HG03039 (cell line): ENCODE measurements at regions not wholly inside any gene's neighbourhood (a gene's known extent, or its start where the extent isn't known, plus 50 kb on each side); places are given as distances from the start of the nearest gene placed in this dataset.

ENCODE experiments used
- ATAC-seq: cut with Tn5 transposase; IDR thresholded peaks from one replicate; pipeline ENCODE4 v1.9.1; 2021; ENCODE audit warnings: mild to moderate bottlenecking, moderate library complexity; ENCODE audit not compliant: unreplicated experiment

DNA sequence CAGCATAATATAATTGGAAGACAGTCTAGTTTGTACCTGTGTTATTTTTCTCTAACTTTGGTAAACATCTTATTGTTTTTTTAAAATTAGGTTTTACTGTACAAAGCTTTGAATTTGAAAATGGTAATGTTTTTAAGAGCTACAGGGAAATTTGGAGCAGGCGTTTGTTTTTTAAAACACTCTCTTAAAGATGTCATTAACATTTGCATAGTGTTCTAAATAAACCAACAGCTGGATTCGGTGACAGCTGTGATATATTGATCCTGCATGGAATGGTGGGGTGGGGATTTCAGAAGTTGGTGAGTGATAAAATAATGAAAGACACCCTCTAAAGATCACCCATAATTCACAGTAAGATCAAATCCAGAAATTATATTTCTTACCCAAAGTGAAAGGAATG is 97.9 kb upstream of the PRL start:
- ATAC-seq = no peak

DNA sequence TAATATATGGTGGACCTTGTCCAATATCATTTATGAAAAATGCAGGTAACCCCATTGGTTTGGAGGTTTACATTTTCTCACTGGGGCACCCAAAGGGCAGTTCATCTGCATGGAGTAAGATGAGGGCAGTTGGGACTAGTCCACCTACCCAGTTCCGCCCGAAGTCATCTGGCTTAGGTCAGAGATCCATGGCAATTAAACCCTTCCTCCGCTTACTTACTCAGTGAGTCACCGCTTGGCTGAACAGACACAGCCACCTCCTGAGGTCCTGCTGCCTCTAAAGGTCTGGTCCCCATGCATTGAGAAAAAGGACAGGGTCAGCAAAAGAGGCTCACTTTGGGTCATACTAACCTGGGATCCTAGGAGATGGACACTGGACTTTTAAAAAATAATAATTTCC is 102.9 kb upstream of the PRL start:
- no peak for ATAC-seq

DNA sequence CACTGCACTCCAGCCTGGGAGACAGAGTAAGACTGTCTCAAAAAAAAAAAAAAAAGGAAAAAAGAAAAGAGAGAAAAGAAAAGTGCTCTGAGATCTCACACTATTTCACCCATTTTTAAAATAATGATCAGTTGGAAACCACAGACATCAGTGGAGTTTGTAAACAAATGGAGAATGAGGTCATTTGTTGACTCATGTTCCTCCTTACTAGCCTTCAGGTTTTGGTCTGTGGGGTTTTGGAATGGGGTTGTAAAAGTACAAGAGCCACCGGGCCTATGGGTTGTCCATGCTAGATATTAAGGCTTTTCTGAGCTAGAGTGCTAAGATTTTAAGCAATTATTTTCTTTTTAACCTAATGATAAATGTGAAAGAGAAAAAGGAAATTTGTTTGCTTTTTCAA is 104.4 kb upstream of the PRL start:
- no peak for ATAC-seq

DNA sequence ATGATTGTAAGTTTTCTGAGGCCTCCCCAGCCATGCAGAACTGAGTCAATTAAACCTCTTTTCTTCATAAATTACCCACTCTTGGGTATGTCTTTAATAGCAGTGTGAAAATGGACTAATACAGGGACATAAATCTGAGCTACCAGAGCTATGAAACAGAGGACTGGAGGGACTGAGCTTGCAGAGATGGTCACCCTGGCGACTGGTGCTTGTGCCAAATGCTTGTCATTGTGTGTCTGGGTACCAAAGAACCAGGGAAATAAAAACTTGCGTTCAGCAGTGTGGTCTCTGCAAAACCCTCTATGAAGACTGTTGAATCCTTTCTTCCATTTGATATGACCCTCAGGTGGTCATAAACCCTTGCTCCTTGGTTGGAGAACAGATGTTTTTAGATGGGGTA is 105.1 kb upstream of the PRL start:
- ATAC-seq = no peak

DNA sequence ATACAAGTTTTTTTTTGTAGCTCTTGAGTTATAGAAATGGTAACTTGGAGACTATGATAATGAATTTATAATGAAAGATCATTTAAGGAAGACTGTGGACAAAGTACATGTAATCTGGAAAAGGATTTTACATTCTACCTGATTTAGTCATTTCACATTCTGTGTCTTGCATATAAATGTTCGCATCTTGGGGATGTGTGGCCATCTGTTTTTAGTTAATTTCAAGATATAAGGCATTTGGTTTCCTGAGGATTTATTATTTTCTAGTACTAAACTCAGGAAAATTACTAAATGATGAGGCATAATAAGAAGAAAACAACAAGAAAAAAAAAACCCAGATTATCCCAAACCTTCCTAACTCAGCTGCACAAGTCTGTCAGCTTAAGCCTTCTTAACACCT is 112.7 kb upstream of the PRL start:
- ATAC-seq = no peak

DNA sequence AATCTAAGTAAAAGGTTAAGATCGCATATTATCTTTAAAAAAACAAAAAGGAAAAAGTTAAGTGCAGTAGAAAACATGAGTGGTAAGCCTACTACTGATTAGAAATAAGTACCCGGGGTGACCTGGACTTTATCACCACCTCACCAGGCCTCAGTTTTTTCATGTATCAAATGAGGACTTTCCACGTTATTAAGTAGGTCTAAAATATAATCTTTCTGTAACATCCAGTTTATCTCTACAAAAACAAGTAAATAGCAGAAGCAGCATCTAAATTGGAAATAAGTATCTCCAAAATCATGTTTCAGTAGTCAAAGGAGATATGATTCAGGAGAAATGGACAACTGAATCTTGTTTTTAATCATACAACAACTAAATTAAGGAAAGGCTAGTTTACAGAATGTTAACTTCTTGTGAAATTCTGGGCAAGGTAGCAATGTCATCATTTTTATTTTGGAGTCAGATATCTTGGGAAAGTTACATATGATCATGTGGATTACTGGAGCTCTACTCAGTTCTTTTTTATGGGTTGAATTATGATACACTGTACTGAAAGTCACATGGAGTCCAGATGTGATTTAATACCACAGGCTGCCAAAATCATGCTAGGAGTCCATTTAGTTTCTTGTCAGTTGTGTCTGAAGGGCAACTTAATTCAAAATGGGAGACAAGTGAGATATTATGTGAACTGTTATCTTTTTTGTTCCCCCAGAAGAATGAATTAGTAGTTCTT is 114.7 kb upstream of the PRL start:
- no peak for ATAC-seq

DNA sequence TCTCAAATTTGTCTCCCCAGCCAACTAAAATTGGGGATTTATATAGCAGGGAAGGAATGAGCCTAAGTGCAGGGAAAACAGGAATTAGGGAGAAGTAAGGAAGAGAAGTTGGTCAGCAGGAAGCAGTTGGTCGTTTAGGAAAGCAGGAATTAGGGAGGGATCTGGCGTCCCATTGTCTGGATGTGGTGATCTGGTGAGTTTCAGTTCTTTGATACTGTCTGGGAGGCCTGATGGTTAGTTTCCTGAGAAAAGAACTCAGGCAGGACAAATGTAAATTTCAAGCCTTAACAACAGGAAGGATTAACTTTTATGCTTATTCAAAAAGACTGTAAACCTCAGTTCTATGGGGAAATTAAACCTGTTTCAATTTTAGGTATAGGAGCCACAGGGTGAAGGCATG is 116.2 kb upstream of the PRL start:
- no peak for ATAC-seq

DNA sequence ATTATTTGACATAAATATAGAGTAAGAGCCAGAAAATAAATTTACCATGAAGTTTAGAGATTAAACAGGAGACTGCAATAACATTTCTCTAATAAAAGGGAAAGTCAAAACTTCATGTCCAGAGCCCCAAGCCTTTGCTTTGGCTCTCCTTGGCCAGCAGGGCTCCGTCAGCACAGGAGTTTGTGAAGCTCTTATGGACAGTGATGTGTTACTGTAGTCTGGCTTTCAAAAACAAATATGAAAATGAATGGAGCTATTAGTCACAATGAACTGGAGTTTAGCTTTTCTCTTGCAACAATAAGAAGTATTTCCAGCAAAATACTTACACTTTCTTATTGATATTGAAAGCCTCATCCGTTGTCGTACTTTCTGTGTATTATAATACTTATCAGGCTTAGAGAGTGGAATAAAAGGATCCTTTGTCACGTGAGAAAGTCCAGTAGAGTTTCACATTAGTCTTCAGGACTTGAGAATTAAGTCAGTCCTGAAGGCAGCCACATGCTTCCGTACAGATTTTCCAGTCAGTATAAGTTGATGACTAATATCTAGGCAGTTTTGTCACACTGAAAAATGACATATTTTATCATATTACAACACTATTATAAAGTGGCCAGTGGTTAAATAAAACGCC is 117.0 kb upstream of the PRL start:
- ATAC-seq = no peak

DNA sequence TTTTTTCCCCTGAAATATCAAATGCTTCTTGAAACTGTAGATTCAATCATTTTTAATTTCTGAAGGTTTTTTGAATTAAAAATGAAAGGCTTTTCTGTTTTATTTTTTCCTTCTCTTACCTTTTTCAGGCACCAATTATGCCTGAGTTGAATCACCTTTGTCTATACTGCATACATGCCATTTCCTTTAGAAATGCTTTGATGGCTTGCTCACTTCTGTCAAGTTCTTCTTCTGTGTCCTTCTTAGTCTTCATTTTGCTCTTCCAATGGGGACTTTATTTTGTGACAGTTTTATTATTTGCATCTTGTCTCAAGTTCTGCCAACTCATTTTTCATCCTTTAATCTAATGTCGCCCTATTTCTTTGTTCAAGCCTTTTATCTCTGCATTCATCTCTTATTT is 121.9 kb upstream of the PRL start:
- no peak for ATAC-seq

DNA sequence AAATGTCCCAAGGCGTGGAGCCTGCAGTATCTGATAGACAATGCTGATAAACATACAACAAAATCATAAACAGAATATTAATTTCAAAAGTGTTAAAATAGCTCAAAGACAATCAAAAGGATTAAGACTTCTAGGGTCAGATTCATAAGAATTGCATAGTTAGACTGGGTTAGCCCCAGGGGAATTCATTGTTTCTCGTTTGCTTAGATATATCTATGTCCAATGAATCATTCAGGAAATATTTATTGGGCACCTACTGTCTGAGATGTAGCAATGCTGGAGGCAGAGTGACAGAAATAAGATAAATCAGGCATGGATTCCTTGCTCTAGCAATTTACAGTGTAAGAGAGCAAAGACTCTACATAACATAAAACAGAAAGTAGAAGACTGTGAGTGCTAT is 124.4 kb upstream of the PRL start:
- no peak for ATAC-seq

DNA sequence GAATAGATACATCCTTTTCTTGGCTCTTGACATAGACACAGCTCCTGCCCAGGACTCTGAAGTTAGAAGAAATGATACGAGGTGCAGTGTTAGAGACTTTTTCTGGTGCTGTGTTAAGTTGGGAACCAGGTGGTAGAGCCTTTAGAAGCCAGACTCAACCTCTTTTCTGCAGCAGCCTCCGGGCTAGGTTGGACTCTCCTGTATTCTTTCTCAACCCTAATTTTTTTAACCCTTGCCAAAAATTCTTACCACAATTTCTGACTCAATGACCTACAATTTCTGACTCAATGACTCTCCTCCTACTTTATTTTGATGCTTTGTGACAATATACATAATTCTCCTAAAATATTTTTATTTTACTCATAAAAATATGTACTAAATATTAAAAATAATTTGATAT is 127.4 kb upstream of the PRL start:
- no peak for ATAC-seq

DNA sequence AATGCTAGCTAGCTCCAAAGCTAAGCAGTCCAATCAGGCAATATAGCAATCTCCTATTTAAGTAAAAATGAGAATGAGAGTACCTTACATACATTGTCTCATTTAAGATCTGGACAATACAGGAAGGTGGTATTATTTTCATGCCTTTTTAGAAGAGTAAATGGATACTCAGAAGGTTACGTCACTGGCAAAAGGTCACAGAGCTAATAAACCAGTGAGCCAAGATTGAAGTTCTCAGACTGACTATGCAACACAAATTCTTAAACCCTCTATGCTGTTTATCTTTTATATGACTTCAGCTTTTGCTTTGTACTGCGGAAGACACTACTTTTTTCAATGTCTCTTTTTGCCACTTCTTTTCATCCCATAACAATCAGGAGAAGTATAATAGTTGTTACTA is 135.2 kb upstream of the PRL start:
- ATAC-seq = no peak

DNA sequence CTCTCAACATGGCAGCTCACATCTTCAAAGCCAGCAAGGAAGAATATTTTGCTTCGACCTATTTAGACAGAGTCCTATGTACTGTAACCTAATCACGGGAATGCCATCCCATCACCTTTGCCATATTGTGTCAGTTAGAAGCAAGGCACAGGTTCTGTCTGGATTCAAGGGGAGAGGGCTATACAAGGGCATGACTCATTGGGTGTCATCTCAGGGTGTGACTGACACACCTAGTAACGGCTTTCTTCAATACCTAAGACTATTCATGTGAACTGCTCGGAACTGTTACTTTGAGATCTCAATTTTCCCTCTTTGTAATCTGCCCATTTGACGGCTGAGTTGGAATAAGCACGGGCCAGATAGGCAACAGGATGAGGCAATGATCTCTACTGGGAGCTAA is 135.6 kb upstream of the HDGFL1 start:
- no peak for ATAC-seq

DNA sequence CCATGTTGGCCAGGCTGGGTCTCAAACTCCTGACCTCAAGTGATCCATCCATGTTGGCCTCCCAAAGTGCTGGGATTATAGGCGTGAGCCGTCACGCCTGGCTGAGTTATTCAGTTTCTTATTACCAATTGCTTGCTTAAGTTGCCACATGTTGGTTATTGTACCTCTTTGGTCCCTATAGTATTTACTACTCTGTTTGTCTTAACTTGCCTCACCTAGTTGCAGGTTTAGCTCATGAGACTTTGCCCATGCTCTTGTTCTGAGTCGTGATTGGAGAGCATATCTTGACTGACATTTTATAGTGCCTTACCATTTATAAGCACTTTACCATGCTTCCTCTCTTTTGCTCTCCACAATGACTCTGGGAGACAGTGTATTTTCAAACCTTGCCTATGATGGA is 134.2 kb upstream of the HDGFL1 start:
- no peak for ATAC-seq

DNA sequence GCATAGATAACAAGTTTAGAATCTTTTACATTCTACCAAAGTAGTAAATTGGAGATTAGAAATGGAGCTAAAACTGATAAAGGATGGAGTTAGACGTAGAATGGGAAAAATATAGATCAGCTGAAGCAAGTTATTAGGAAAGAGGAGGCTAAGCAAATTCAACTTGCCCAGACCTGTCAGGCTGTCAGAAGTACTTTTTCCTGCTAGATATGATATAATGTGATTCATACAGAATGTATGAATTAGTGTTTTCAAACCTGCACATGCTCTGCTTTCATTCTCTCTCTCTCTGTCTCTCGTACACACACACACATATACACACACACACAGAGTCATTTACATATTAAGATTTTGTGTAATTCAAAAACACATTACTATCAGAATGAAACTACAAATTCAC is 133.2 kb upstream of the HDGFL1 start:
- no peak for ATAC-seq

DNA sequence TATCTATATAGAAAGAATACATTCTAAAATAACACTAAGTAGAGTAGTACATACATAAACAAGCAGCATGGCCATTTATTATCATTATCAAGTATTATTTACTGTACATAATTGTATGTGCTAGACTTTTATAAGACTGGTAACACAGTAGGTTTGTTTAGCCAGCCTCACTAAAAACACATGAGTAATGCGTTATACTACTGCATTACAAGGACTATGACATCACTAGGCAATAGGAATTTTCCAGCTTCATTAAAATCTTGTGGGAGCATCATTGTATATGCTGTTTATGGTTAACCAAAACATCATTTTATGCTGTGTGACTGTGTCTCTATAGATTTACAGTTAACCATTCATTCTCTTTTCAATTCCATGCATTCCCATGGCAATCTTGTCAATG is 131.7 kb upstream of the HDGFL1 start:
- ATAC-seq = no peak

DNA sequence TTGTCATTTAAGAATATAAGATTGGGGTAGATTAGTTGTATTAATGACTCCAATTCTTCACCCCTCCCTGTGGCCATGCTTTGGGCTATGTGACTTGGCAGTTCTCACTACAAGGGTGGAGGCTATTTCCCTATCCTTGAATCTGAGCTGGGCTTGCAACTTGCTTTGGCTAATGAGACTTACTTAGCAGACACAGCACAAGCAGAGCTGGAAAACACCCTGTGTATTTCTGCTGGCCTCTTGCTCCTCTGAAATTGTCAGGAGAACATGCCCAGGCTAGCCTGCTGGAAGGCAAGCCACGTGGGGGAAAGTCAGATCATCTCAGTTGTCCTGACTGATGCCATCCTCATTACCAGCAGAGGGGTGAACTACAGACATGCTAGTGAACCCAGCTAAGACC is 126.5 kb upstream of the HDGFL1 start:
- no peak for ATAC-seq

DNA sequence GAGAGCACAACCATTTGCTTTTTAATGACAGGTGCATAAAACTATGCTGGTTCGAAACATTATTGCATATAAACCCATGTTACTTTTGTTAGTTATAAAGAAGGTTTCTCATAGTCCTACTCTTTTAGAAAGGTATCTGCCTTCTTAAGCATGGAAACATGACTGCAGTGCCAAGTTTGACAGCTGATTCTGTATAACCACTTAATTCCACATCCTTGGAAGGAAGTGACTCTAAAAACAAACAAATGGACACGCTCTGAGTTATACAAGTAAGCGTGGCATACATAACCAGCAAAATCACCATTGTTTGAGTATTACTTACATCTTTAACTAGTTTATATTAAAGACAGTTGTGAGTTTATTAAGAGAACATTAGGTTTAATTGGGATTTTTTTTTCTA is 125.0 kb upstream of the HDGFL1 start:
- no peak for ATAC-seq

DNA sequence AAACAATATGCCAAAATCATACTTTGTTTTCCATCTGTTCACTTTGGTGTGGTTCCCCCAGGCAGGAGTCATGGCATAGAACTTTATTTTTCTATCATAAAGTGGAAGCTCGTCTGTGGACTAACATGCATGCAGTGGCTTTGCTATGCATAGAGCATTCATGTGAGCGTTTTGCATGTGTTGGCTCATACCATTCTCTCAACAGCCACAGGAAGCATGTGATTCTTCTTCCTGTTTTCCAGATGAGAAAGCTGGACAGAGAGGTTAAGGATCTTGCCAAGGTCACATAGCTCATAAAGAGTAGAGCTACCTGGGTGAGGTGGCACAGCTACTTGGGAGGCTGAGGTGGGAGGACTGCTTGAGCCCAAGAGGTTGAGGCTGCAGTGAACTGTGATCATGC is 123.4 kb upstream of the HDGFL1 start:
- no peak for ATAC-seq

DNA sequence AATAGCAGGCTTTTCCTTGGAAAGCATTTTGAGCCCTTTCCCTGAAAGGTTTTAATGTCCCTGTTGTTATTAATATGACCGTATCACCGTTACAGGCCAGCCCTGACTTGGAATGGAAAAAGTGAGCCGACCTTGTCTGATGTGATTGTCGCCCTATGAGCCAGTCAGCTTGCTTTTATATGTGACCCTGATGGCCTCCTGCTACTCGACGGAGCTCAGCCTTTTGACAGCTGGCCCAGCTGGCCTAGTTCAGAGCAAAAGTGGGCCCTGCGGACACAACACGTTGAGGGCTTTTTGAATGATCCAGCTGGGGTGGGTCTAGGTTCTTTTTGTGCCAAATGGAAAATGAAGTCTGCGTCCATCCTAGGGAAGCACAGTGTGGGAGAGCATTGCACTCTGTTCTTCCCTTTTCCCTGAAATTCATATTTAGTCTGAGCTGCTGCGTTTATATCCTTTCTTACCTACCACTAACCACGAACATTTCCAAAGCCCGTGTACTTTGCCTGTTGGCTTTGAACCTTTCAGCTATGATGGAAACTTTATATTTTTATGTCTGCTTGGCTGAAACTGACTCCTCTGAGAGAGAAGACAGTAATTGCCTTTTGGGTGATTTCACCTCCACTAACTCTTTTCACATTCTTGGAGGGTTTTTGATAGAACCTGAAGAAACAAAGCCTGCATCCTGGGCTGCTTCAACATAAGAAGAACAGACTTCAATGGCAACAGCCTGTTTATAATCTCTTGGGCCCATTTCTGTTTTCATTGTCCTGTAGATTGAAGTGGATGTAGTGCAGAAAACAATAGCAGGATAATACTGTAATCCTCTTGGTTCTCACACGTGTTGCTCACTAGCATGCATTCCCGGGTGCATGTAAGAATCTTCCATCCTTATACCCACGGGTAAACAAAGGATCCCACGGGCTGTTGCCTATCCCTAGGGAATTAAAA is 121.8 kb upstream of the HDGFL1 start:
- no peak for ATAC-seq

DNA sequence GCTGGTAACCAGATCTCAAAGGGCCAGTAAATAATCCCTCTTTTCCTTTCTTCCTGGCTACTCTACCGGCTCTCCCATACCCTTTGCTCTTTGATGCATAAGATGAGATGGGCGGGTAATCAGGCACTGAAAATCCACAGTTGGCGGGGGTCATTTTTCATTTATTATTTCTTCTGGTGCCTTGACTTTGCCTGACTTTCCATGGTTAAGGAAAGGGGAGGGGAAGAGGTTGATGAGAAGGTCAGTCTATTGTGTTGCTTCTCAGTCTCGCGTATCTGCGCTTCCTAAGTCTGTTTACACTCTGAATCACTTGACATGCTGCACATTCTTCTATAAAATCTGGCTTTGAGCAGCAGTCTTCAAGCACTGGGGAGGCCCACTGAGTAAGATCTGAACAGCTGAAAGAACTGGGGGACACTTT is 121.1 kb upstream of the HDGFL1 start:
- no peak for ATAC-seq

DNA sequence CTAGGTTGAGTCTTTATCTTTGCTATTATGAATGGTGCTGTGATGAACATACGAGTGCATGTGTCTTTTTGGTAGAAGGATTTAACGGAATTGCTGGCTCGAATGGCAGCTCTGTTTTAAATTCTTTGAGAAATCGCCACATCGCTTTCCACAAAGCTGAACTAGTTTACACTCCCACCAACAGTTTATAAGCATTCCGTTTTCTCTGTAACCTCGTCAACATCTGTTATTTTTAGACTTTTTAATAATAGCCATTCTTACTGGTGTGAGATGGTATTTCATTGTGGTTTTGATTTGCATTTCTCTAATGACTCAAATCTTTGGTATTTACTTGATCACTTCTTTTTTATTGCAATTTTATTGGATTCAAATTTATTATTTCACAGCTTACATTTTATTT is 117.4 kb upstream of the HDGFL1 start:
- ATAC-seq = no peak
